ENCODE measurements at regions not wholly inside any gene's neighbourhood (a gene's known extent, or its start where the extent isn't known, plus 50 kb on each side); places are given as distances from the start of the nearest gene placed in this dataset.

DNA sequence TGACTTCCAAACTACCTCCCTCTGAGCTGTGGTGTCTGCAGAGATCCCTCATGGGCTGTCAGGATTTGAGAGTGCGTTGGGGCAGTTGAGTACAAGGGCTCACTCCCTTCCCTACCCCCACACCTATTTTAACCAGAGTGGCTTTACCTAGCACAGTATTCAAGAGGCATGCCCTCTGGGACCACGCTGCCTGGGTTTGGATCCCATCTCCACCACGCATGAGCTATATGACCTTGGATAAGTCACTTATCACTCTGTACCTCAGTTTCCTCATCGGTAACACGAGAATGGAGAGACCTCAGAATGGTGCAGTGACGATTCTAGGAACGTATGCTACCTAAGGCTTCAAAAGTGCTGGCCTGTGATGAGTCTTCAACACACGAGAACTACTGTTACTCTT lies 147.3 kb upstream of the WNT4 start:
- H3K27me3 Mint-ChIP-seq, result peaks cover 17% of the 10 kb centered on the region
- H3K36me3 Mint-ChIP-seq (ENCODE audit: low read depth), result no peaks in the 10 kb centered on the region
- no peak overlapping the region for H3K4me3 Mint-ChIP-seq
- no peak for DNase-seq
- no peak overlapping the region for H3K27ac Mint-ChIP-seq
- H3K9me3 Mint-ChIP-seq, result no peaks in the 10 kb centered on the region
- H3K4me1 Mint-ChIP-seq (ENCODE audit: low read depth), result no peaks in the 10 kb centered on the region

- DNase-seq, result no peak
- Mint-ChIP-seq H3K9me3 (no peaks in the 10 kb centered on the region), H3K4me3 (no peak overlapping the region), H3K27me3 (peaks cover 21% of the 10 kb centered on the region), H3K4me1 (ENCODE audit: low read depth) (no peaks in the 10 kb centered on the region), H3K36me3 (ENCODE audit: low read depth) (no peaks in the 10 kb centered on the region), H3K27ac (no peak overlapping the region)
Measured at GRCh38 chr1:22290611-22291010, 147.7 kb upstream of the WNT4 start.

DNA sequence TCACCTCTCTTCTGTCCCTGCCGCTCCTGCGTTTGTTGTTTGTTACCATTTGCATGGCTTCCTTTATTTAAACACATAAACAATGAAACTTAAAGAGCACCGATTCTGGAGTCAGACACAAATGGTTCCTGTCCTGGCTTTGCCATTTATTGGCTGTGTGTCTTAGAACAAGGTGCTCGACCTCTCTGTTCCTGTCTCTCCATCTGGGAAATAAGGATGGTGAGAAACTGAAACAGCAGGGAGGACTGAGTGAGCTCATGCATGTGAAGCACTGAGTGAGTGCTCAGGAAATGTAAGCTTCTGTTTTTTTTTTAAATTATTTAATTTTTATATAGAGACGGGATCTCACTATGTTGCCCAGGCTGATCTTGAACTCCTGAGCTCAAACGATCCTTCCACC lies 148.2 kb upstream of the WNT4 start:
- H3K9me3 Mint-ChIP-seq, result no peaks in the 10 kb centered on the region
- H3K4me3 Mint-ChIP-seq, result no peak overlapping the region
- H3K36me3 Mint-ChIP-seq (ENCODE audit: low read depth), result no peaks in the 10 kb centered on the region
- H3K27me3 Mint-ChIP-seq, result peaks cover 26% of the 10 kb centered on the region
- DNase-seq, result no peak
- H3K27ac Mint-ChIP-seq, result no peak overlapping the region
- no peaks in the 10 kb centered on the region for H3K4me1 Mint-ChIP-seq (ENCODE audit: low read depth)

- Mint-ChIP-seq H3K27ac (no peak overlapping the region), H3K27me3 (peaks cover 30% of the 10 kb centered on the region), H3K4me3 (no peak overlapping the region), H3K4me1 (ENCODE audit: low read depth) (peaks cover 3% of the 10 kb centered on the region), H3K9me3 (no peaks in the 10 kb centered on the region), H3K36me3 (ENCODE audit: low read depth) (no peaks in the 10 kb centered on the region)
- DNase-seq, result no peak
Measured at GRCh38 chr1:22291494-22291893, 148.6 kb upstream of the WNT4 start.

GRCh38 chr1:22292011-22292788 lies 149.3 kb upstream of the WNT4 start:
- no peak for DNase-seq
- H3K27ac Mint-ChIP-seq, result no peak overlapping the region
- no peaks in the 10 kb centered on the region for H3K9me3 Mint-ChIP-seq
- H3K4me1 Mint-ChIP-seq (ENCODE audit: low read depth), result peaks cover 6% of the 10 kb centered on the region
- H3K27me3 Mint-ChIP-seq, result peaks cover 37% of the 10 kb centered on the region
- no peaks in the 10 kb centered on the region for H3K36me3 Mint-ChIP-seq (ENCODE audit: low read depth)
- no peak overlapping the region for H3K4me3 Mint-ChIP-seq

DNA sequence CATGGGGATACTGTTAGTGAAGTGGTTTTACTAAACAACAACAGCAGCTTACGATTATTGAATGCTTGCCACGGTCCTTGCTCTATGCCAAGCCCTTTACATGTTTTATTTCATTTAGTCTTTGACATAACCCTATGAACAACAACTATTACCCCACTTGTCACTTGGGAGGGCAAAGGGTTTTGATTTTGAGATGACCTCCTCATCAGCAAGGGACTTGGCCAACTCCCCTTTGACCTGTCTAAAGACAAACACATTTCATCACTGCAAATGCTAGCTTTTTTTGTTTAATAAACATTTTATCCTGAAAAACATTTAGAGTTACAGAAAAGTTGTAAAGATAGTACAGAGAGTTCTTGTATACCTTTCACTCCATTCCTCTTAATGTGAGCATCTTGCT lies 152.5 kb upstream of the WNT4 start:
- H3K36me3 Mint-ChIP-seq (ENCODE audit: low read depth), result no peaks in the 10 kb centered on the region
- H3K9me3 Mint-ChIP-seq, result no peaks in the 10 kb centered on the region
- H3K27ac Mint-ChIP-seq, result no peak overlapping the region
- H3K4me3 Mint-ChIP-seq, result no peak overlapping the region
- H3K4me1 Mint-ChIP-seq (ENCODE audit: low read depth), result peaks cover 6% of the 10 kb centered on the region
- peaks cover 67% of the 10 kb centered on the region for H3K27me3 Mint-ChIP-seq
- DNase-seq, result no peak

- peaks cover 72% of the 10 kb centered on the region for H3K27me3 Mint-ChIP-seq
Measured at GRCh38 chr1:22295856-22296255, 153.0 kb upstream of the WNT4 start.

GRCh38 chr1:22296701-22297591 lies 154.0 kb upstream of the WNT4 start:
- no peak overlapping the region for H3K4me3 Mint-ChIP-seq
- H3K9me3 Mint-ChIP-seq, result no peaks in the 10 kb centered on the region
- no peak overlapping the region for H3K27ac Mint-ChIP-seq
- peaks cover 76% of the 10 kb centered on the region for H3K27me3 Mint-ChIP-seq
- no peaks in the 10 kb centered on the region for H3K36me3 Mint-ChIP-seq (ENCODE audit: low read depth)
- H3K4me1 Mint-ChIP-seq (ENCODE audit: low read depth), result peaks cover 6% of the 10 kb centered on the region
- no peak for DNase-seq

More at GRCh38 chr1:22295856-22296255, 153.0 kb upstream of the WNT4 start:
- no peak overlapping the region for H3K27ac Mint-ChIP-seq
- no peaks in the 10 kb centered on the region for H3K9me3 Mint-ChIP-seq
- H3K36me3 Mint-ChIP-seq (ENCODE audit: low read depth), result no peaks in the 10 kb centered on the region
- no peak for DNase-seq
- H3K4me3 Mint-ChIP-seq, result no peak overlapping the region
- H3K4me1 Mint-ChIP-seq (ENCODE audit: low read depth), result peaks cover 6% of the 10 kb centered on the region

DNA sequence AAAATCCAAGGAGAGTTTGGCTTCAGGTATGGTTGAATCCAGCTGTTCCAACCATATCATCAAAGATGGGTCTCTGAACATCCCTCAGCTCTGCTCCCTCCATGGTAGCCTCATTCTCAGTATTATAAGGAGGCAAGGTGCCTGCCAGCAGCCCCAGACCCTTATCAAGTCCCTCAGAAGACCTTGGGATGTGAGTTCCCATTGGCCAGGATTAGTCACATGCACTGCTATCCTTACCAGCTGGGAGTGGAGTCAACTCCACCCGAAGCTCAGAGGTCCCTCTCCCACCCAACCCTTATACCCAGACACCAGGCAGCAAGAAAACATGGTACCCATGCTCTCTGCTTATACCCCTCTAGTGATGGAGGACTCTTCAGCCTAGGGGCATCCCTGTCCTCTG lies 153.7 kb upstream of the ZBTB40 start:
- Mint-ChIP-seq H3K4me1 (ENCODE audit: low read depth) (peaks cover 6% of the 10 kb centered on the region), H3K27ac (no peak overlapping the region), H3K36me3 (ENCODE audit: low read depth) (no peaks in the 10 kb centered on the region), H3K4me3 (no peak overlapping the region), H3K9me3 (no peaks in the 10 kb centered on the region), H3K27me3 (peaks cover 83% of the 10 kb centered on the region)
- no peak for DNase-seq

DNA sequence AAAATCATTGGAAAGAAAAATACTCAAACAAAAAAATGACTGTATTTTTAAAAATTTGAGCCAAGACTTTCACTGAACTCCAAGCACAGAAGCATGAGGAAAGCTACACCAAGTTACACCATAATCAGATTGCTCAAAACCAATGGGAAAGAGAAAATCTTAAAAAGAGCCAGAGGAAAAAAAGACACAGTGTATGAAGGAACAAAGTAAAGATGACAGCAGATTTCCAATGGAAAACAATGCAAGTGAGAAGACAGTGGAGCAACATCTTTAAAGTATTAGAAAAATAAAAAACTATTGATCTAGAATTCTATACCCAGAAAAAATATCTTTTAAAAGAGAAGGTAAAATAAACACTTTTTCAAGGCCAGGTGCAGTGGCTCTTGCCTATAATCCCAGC lies 147.8 kb upstream of the ZBTB40 start:
- no peak overlapping the region for H3K4me3 Mint-ChIP-seq
- no peak overlapping the region for H3K27ac Mint-ChIP-seq
- no peaks in the 10 kb centered on the region for H3K4me1 Mint-ChIP-seq (ENCODE audit: low read depth)
- peaks cover 4% of the 10 kb centered on the region for H3K9me3 Mint-ChIP-seq
- no peaks in the 10 kb centered on the region for H3K36me3 Mint-ChIP-seq (ENCODE audit: low read depth)
- DNase-seq, result no peak
- peaks cover 62% of the 10 kb centered on the region for H3K27me3 Mint-ChIP-seq

DNA sequence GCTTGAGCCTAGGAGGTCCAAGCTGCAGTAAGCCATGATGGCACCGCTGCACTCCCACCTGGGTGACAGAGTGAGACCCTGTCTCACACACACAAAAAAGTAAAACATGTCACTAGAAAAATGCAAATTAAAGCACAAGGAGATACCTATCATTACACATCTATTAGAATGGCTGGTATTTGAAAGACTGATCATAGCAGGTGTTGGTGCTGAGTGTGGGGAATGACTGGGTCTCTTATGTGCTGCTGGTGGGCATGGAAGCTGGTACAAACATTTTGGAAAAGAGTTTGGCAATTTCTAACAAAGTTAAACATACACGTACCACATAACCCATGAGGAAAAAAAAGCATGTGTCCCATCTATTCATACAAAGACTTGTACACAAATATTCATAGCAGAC lies 142.1 kb upstream of the ZBTB40 start:
- H3K36me3 Mint-ChIP-seq (ENCODE audit: low read depth), result no peaks in the 10 kb centered on the region
- H3K9me3 Mint-ChIP-seq, result no peaks in the 10 kb centered on the region
- H3K27ac Mint-ChIP-seq, result no peak overlapping the region
- H3K27me3 Mint-ChIP-seq, result peaks cover 41% of the 10 kb centered on the region
- no peaks in the 10 kb centered on the region for H3K4me1 Mint-ChIP-seq (ENCODE audit: low read depth)
- H3K4me3 Mint-ChIP-seq, result no peak overlapping the region
- DNase-seq, result no peak

GRCh38 chr1:22311461-22311860 lies 140.2 kb upstream of the ZBTB40 start:
- Mint-ChIP-seq H3K9me3 (no peaks in the 10 kb centered on the region), H3K4me1 (ENCODE audit: low read depth) (no peaks in the 10 kb centered on the region), H3K36me3 (ENCODE audit: low read depth) (no peaks in the 10 kb centered on the region), H3K27ac (no peak overlapping the region), H3K27me3 (peaks cover 39% of the 10 kb centered on the region), H3K4me3 (no peak overlapping the region)
- DNase-seq, result no peak

DNA sequence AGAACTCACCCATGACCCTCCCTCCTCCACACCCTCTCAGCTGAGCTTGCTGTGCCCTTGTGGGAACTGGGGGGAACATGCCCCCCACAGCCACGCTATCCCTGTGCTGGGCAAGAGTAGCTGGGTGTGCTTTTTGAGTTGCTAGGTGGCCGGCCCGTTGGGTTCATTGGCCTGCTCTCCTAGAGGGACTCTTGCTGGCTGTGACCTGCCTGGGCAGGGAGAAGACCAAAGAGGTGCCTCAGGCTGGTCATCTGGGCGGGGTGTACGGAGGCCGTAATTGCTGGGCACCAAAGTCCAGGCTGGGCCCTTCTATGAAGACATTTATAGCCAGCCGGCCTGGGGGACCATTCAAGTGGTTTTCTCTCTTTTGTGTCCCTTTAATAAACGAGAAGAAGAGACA lies 138.3 kb upstream of the ZBTB40 start:
- Mint-ChIP-seq H3K4me3 (no peak overlapping the region), H3K4me1 (ENCODE audit: low read depth) (no peaks in the 10 kb centered on the region), H3K36me3 (ENCODE audit: low read depth) (no peaks in the 10 kb centered on the region), H3K9me3 (no peaks in the 10 kb centered on the region), H3K27ac (no peak overlapping the region), H3K27me3 (peaks cover 38% of the 10 kb centered on the region)
- no peak for DNase-seq

DNA sequence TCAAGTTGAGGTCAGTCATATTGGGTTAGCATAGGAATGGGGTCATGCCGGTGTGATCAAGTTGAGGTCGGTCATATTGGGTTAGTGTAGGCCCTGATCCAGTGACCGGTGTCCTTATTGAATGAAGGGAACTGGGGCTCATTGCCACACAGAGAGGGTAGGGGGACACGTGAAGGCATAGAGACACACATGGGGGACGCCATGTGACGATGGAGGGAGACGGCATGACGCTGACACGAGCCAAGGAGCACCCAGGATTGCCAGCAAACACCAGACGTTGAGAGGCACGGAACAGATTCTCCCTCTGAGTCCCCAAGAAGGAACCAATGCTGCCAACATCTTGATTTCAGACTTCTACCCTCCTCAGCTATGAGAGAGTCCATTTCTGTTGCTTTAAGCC lies 136.9 kb upstream of the ZBTB40 start:
- H3K36me3 Mint-ChIP-seq (ENCODE audit: low read depth), result no peaks in the 10 kb centered on the region
- no peaks in the 10 kb centered on the region for H3K4me1 Mint-ChIP-seq (ENCODE audit: low read depth)
- DNase-seq, result no peak
- no peak overlapping the region for H3K27ac Mint-ChIP-seq
- peaks cover 42% of the 10 kb centered on the region for H3K27me3 Mint-ChIP-seq
- no peak overlapping the region for H3K4me3 Mint-ChIP-seq
- no peaks in the 10 kb centered on the region for H3K9me3 Mint-ChIP-seq
